Endothelial cell of umbilical vein (primary cell): ENCODE measurements at regions not wholly inside any gene's neighbourhood (a gene's known extent, or its start where the extent isn't known, plus 50 kb on each side); places are given as distances from the start of the nearest gene placed in this dataset.

Source experiments
- BruUV-seq: library from RNA; stranded (reverse); fragments of 400-500 nt; replicated peaks from 2 replicates; lab custom pipeline; 2021; lab: Mats Ljungman, UMichigan
- CTCF ChIA-PET: fragments of 300-600, 350-600 bp; sonication (Branson Sonifier 250); formaldehyde crosslinking; loops from one replicate; lab custom pipeline; 2021; ENCODE audit warnings: antibody characterized with exemption, inconsistent platforms; lab: Charles Lee
- POLR2A ChIA-PET: fragments of 300-600, 350-600 bp; sonication (Branson Sonifier 250); formaldehyde crosslinking; loops from one replicate; lab custom pipeline; 2021; ENCODE audit warnings: antibody characterized with exemption, inconsistent platforms; lab: Charles Lee
- DNase-seq: peaks from one replicate; pipeline ENCODE4 v3.0.0-alpha.2; 2011; ENCODE audit warnings: low read depth, low spot score
- FAIRE-seq: peaks from 2 replicates; lab custom pipeline; 2011; peaks lifted over from hg19 to GRCh38; lab: Jason Lieb, UNC
- H2AFZ ChIP-seq: 2 replicates; pipeline ENCODE4 v1.6.0; 2012; ENCODE audit warnings: low read depth, low read length, control low read depth, inconsistent platforms
- H3K27ac ChIP-seq: 2 replicates; pipeline ENCODE4 v1.5.1; 2011; ENCODE audit warnings: low read depth, mild to moderate bottlenecking, control low read depth, low read length, moderate library complexity; ENCODE audit not compliant: insufficient read depth
- H3K27me3 ChIP-seq, 2 experiments: 2 replicates each; pipeline versions ENCODE4 v1.6.0 to v1.6.1; 2011; ENCODE audit warnings: low read length in 2 of 2, mixed read lengths in 1 of 2; ENCODE audit not compliant: control insufficient read depth in 2 of 2, insufficient read depth in 2 of 2
- H3K36me3 ChIP-seq, 2 experiments: 2 replicates in 1 of 2; 3 replicates in 1 of 2; pipeline ENCODE4 v1.5.1; 2011; ENCODE audit warnings: low read length in 2 of 2, mild to moderate bottlenecking in 1 of 2, moderate library complexity in 1 of 2; ENCODE audit not compliant: control insufficient read depth in 2 of 2, insufficient read depth in 2 of 2; ENCODE audit errors: extremely low read depth in 1 of 2
- H3K4me1 ChIP-seq: 3 replicates; pipeline ENCODE4 v1.5.1; 2011; ENCODE audit warnings: mild to moderate bottlenecking, low read length; ENCODE audit not compliant: control insufficient read depth, insufficient read depth; ENCODE audit errors: extremely low read depth
- H3K4me2 ChIP-seq: 2 replicates; pipeline ENCODE4 v1.6.1; 2011; ENCODE audit warnings: low read length, control low read depth, mixed read lengths; ENCODE audit not compliant: insufficient read depth
- H3K4me3 ChIP-seq, 3 experiments: fragments of 200-600 bp in 1 of 3; sonication (generic), shearing (Covaris generic) in 1 of 3; replicated peaks in 1 of 3; 2 replicates each; pipeline ENCODE4 v1.5.1; 2011 to 2016; ENCODE audit warnings: control low read depth in 3 of 3, low read length in 3 of 3, mild to moderate bottlenecking in 2 of 3, inconsistent platforms in 1 of 3, low read depth in 1 of 3, moderate library complexity in 1 of 3; ENCODE audit not compliant: insufficient read depth in 1 of 3
- H3K79me2 ChIP-seq: 2 replicates; pipeline ENCODE4 v1.6.0; 2012; ENCODE audit warnings: low read length, inconsistent platforms; ENCODE audit not compliant: control insufficient read depth, insufficient read depth
- H3K9ac ChIP-seq: replicated peaks from 2 replicates; pipeline ENCODE3; 2011; ENCODE audit warnings: low read length, control low read depth; ENCODE audit not compliant: insufficient read depth; ENCODE audit errors: extremely low read depth
- H3K9me1 ChIP-seq: replicated peaks from 3 replicates; pipeline ENCODE4 v1.6.0; 2011; ENCODE audit warnings: mild to moderate bottlenecking, low read length; ENCODE audit not compliant: control insufficient read depth, insufficient read depth; ENCODE audit errors: extremely low read depth
- H3K9me3 ChIP-seq: replicated peaks from 2 replicates; pipeline ENCODE4 v1.5.1; 2012; ENCODE audit warnings: low read length, inconsistent platforms; ENCODE audit not compliant: control insufficient read depth, insufficient read depth
- H4K20me1 ChIP-seq: replicated peaks from 2 replicates; pipeline ENCODE3; 2011; ENCODE audit warnings: mild to moderate bottlenecking, low read length; ENCODE audit not compliant: control insufficient read depth, insufficient read depth; ENCODE audit errors: extremely low read depth
- EZH2 ChIP-seq: IDR thresholded peaks from 2 replicates; pipeline ENCODE4 v1.6.1; 2012; ENCODE audit warnings: borderline replicate concordance, low read depth, mild to moderate bottlenecking, moderate library complexity, low read length, inconsistent platforms; ENCODE audit not compliant: severe bottlenecking
- FOS ChIP-seq: IDR thresholded peaks from 2 replicates; pipeline ENCODE4 v1.6.1; 2011; ENCODE audit warnings: mild to moderate bottlenecking, low read length, moderate library complexity, borderline replicate concordance; ENCODE audit not compliant: insufficient read depth
- GATA2 ChIP-seq: IDR thresholded peaks from 2 replicates; pipeline ENCODE4 v1.7.0; 2011; ENCODE audit warnings: low read depth, mild to moderate bottlenecking, moderate library complexity, mixed read lengths, low read length; ENCODE audit not compliant: insufficient read length, insufficient read depth
- JUN ChIP-seq: IDR thresholded peaks from 2 replicates; pipeline ENCODE4 v1.6.1; 2011; ENCODE audit warnings: borderline replicate concordance, low read depth; ENCODE audit not compliant: insufficient read length, insufficient read depth
- MYC ChIP-seq: IDR thresholded peaks from one replicate; pipeline ENCODE4 v1.6.1; 2011; ENCODE audit warnings: mild to moderate bottlenecking, low read depth, low read length
- POLR2A ChIP-seq: IDR thresholded peaks from 2 replicates; pipeline ENCODE4 v1.6.1; 2012; ENCODE audit warnings: low read depth, mild to moderate bottlenecking, control low read depth, low read length
- POLR2AphosphoS5 ChIP-seq: IDR thresholded peaks from 2 replicates; pipeline ENCODE4 v1.6.1; 2012; ENCODE audit warnings: low read depth, mild to moderate bottlenecking, control low read depth, low read length, moderate library complexity; ENCODE audit not compliant: insufficient read depth
- dilution Hi-C: fragments of 300-500 bp; cut with MboI; formaldehyde crosslinking; loops from one replicate; pipeline ENCODE4 v1.15.0; 2019; ENCODE audit warnings: low sequenced_read_pairs; ENCODE audit not compliant: extremely low pct_ligation_motif_present
- intact Hi-C: fragments of 100-400 bp; cut with micrococcal nuclease; formaldehyde crosslinking; loops from one replicate; pipeline ENCODE4 v1.10.0; 2022
- TF ChIP-seq, protein P1 (sequence below), 2 donors: IDR thresholded peaks; 1 replicate in 1 of 2; 2 replicates in 1 of 2; pipeline ENCODE4 v1.5.1; 2011; ENCODE audit warnings: low read length in 2 of 2, mild to moderate bottlenecking in 2 of 2, moderate library complexity in 2 of 2, control low read depth in 1 of 2, inconsistent platforms in 1 of 2, low read depth in 1 of 2; ENCODE audit not compliant: insufficient read depth in 1 of 2; ENCODE audit errors: extremely low read depth in 1 of 2
- TF ChIP-seq, protein P2 (sequence below): IDR thresholded peaks from 2 replicates; pipeline ENCODE4 v1.6.1; 2011; ENCODE audit not compliant: insufficient read depth, insufficient read length

DNA sequence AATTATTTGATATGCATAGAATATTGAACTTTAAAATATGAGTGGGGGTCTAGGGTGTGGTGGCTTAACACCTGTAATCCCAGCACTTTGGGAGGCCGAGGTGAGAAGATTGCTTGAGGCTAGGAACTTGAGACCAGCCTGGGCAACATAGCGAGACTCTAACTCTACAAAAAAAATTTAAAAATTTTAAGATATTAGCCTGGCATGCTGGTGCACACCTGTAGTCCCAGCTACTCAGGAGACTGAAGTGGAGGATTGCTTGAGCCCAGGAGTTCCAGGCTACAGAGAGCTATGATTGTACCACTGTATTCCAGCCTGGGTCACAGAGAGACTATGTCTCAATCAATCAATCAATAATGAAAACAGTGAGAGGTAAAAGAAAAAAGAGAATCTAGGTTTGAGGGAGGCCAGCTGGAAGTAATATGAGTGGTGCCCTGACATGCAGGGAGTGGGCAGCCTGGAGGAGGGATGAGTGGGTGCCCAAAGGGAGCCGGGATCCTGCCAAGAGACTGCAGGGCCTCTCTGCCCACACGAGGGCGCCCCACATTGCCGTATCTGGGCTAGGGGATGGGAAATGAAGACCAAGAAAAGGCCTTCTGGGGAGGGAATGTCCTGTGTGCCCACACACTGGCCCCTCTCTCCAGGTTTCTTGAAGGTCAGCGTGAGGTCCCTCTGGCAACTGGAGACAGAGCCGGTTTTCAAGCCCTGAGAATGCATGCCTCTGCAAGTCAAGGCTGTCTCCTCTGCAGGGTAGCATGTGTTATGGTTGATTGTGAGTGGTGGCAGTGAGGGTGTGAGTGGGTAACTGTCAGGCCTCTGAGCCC, 93.9 kb upstream of the PPM1J start:
- Histone ChIP-seq H3K9me3 (no peaks in the 10 kb centered on the region), H3K4me1 (peaks cover 3% of the 10 kb centered on the region), H3K9ac (no peak overlapping the region), H3K36me3 (no peaks in the 10 kb centered on the region), H3K4me2 (no peak overlapping the region), H3K79me2 (no peaks in the 10 kb centered on the region), H2AFZ (peak overlapping the region; percentile 89), H3K27me3 (no peaks in the 10 kb centered on the region), H3K4me3 (no peak overlapping the region), H4K20me1 (no peaks in the 10 kb centered on the region), H3K9me1 (no peaks in the 10 kb centered on the region), H3K27ac (no peak overlapping the region)
- dilution Hi-C loops = no loop called here
- FAIRE-seq = peak; percentile 74
- ChIA-PET CTCF (interaction anchor here (0.7 to 13.5 kb wide), 14 partner anchors 10 to 263 kb away, joined by 3 to 441 read pairs (median 10); partner anchors contain the start of genes LRIG2 and PPM1J), POLR2A (no interaction called here)
- no peak for TF ChIP-seq FOS
- TF ChIP-seq, protein P1, sequence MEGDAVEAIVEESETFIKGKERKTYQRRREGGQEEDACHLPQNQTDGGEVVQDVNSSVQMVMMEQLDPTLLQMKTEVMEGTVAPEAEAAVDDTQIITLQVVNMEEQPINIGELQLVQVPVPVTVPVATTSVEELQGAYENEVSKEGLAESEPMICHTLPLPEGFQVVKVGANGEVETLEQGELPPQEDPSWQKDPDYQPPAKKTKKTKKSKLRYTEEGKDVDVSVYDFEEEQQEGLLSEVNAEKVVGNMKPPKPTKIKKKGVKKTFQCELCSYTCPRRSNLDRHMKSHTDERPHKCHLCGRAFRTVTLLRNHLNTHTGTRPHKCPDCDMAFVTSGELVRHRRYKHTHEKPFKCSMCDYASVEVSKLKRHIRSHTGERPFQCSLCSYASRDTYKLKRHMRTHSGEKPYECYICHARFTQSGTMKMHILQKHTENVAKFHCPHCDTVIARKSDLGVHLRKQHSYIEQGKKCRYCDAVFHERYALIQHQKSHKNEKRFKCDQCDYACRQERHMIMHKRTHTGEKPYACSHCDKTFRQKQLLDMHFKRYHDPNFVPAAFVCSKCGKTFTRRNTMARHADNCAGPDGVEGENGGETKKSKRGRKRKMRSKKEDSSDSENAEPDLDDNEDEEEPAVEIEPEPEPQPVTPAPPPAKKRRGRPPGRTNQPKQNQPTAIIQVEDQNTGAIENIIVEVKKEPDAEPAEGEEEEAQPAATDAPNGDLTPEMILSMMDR (IDR thresholded peaks at IDR 0.05; ENCODE audit: extremely low read depth in 1 of 2, insufficient read depth in 1 of 2, low read depth in 1 of 2, low read length in 2 of 2) = peak; percentile 94 to 96
- intact Hi-C loops = loop anchor here (1.0 to 2.0 kb wide), 6 partner anchors 24 to 263 kb away; no protein-coding TSS in a partner anchor
- no TSS peak for BruUV-seq
- peak; percentile 80 for DNase-seq

DNA sequence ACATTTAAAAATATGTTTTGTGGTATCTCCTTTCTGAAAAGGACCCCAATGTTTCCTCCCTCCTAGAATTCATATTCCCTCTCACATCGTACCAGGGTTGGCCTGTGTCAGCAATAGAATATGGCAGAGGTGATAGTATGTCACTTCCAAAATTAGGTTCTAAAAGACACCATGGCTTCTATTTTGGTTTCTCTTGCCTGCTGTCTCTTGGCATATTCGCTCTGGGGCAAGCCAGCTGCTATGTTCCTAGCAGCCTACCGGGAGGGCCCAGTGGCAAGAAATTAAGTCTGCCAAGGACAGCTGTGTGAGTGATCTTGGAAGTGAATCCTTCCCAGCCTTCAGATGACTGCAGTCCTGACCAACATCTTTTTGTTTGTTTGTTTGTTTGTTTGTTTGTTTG, 92.9 kb upstream of the PPM1J start:
- no TSS peak for BruUV-seq
- DNase-seq (no peak), FAIRE-seq (no peak)
- no peaks in the 10 kb centered on the region for H3K27me3 ChIP-seq
- H3K36me3 ChIP-seq = no peaks in the 10 kb centered on the region
- H2AFZ ChIP-seq = no peak overlapping the region
- H3K4me1 ChIP-seq = peaks cover 3% of the 10 kb centered on the region
- intact Hi-C loops (loop anchor here (2.0 kb wide), 1 partner anchor 25 kb away; no protein-coding TSS in a partner anchor), dilution Hi-C loops (no loop called here)
- no peak overlapping the region for H3K4me3 ChIP-seq
- no peaks in the 10 kb centered on the region for H3K9me3 ChIP-seq
- H3K9me1 ChIP-seq = no peaks in the 10 kb centered on the region
- ChIA-PET POLR2A (no interaction called here), CTCF (interaction anchor here (1.1 to 13.5 kb wide), 7 partner anchors 25 to 265 kb away, joined by 3 to 441 read pairs (median 5); partner anchors contain the start of genes LRIG2 and PPM1J)
- no peak overlapping the region for H3K9ac ChIP-seq
- no peak overlapping the region for H3K4me2 ChIP-seq
- H4K20me1 ChIP-seq = no peaks in the 10 kb centered on the region
- H3K27ac ChIP-seq = no peak overlapping the region
- H3K79me2 ChIP-seq = no peaks in the 10 kb centered on the region
- TF ChIP-seq POLR2AphosphoS5 (no peak), POLR2A (no peak), JUN (no peak), FOS (no peak), EZH2 (no peak), GATA2 (no peak), MYC (no peak)
- TF ChIP-seq, protein P1 (IDR thresholded peaks at IDR 0.05; ENCODE audit: extremely low read depth in 1 of 2, insufficient read depth in 1 of 2, low read depth in 1 of 2, low read length in 2 of 2) = no peak
- TF ChIP-seq, protein P2, sequence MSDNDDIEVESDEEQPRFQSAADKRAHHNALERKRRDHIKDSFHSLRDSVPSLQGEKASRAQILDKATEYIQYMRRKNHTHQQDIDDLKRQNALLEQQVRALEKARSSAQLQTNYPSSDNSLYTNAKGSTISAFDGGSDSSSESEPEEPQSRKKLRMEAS = no peak
